Mesothelial cell of epicardium (in vitro differentiated cells): ENCODE measurements at regions not wholly inside any gene's neighbourhood (a gene's known extent, or its start where the extent isn't known, plus 50 kb on each side); places are given as distances from the start of the nearest gene placed in this dataset.

Source experiments
- DNase-seq, 2 experiments: peaks; one replicate each; pipeline ENCODE4 v3.0.0; 2021; ENCODE audit warnings: low spot score in 2 of 2; ENCODE audit not compliant: unreplicated experiment in 2 of 2
- H3K27ac Mint-ChIP-seq: 2 replicates; pipeline ENCODE4 v1.8.0; 2021; ENCODE audit warnings: mixed read lengths
- H3K27me3 Mint-ChIP-seq: 2 replicates; pipeline ENCODE4 v1.8.0; 2021; ENCODE audit warnings: low read depth, mixed read lengths
- H3K36me3 Mint-ChIP-seq: 2 replicates; pipeline ENCODE4 v1.8.0; 2021; ENCODE audit warnings: mixed read lengths
- H3K4me1 Mint-ChIP-seq: 2 replicates; pipeline ENCODE4 v1.8.0; 2021; ENCODE audit warnings: mixed read lengths
- H3K4me3 Mint-ChIP-seq: 2 replicates; pipeline ENCODE4 v1.8.0; 2021; ENCODE audit warnings: mild to moderate bottlenecking, moderate library complexity, mixed read lengths
- H3K9me3 Mint-ChIP-seq: 2 replicates; pipeline ENCODE4 v1.8.0; 2021; ENCODE audit warnings: mixed read lengths
- TF ChIP-seq, protein P1 (sequence below): fragments of 200-600 bp; sonication (generic); IDR thresholded peaks from one replicate; pipeline ENCODE4 v1.5.0; 2021; ENCODE audit warnings: antibody characterized with exemption; ENCODE audit not compliant: unreplicated experiment

- no peak overlapping the region for H3K4me3 Mint-ChIP-seq
Measured at GRCh38 chr15:55110446-55110845, 86.3 kb downstream of the RSL24D1 start.

DNA sequence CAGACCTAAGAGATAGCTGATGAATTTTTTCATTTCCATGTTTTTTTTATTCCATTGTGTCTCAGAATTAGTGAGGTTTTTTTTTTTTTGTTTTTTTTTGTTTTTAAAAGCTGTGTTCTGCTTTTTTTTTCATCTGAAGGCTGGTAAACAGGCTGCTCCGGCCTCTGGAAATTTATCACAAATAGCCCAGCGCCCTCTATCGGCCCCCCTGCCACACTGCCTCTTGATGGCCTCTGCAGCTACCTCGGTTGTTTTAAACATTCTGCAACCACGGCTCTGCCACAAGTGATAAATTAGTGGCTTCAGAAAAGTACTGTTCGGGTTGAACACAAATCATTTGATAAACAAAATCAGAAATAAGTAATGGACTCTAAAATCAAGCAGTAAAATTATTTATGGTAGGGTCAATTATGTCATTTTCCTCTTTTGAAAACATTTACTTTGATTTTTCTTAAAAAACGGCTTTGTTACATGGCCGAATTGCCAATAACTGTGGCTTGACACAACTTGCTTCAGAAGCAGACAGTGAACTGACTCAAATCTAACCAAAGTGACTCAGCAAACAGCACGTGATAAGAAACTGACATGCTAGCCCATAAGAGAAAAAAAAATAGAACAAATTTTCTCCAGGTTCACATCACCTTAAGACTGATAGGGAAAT, 87.8 kb downstream of the RSL24D1 start:
- TF ChIP-seq, protein P1, sequence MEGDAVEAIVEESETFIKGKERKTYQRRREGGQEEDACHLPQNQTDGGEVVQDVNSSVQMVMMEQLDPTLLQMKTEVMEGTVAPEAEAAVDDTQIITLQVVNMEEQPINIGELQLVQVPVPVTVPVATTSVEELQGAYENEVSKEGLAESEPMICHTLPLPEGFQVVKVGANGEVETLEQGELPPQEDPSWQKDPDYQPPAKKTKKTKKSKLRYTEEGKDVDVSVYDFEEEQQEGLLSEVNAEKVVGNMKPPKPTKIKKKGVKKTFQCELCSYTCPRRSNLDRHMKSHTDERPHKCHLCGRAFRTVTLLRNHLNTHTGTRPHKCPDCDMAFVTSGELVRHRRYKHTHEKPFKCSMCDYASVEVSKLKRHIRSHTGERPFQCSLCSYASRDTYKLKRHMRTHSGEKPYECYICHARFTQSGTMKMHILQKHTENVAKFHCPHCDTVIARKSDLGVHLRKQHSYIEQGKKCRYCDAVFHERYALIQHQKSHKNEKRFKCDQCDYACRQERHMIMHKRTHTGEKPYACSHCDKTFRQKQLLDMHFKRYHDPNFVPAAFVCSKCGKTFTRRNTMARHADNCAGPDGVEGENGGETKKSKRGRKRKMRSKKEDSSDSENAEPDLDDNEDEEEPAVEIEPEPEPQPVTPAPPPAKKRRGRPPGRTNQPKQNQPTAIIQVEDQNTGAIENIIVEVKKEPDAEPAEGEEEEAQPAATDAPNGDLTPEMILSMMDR = peak; percentile 77
- H3K4me1 Mint-ChIP-seq = peaks cover 12% of the 10 kb centered on the region
- peak; percentile 41 to 81 for DNase-seq
- no peak overlapping the region for H3K27ac Mint-ChIP-seq
- H3K27me3 Mint-ChIP-seq = no peaks in the 10 kb centered on the region
- H3K9me3 Mint-ChIP-seq = peaks cover 7% of the 10 kb centered on the region
- H3K36me3 Mint-ChIP-seq = no peaks in the 10 kb centered on the region
- no peak overlapping the region for H3K4me3 Mint-ChIP-seq

More at GRCh38 chr15:55110446-55110845, 86.3 kb downstream of the RSL24D1 start:
- Mint-ChIP-seq H3K9me3 (peaks cover 7% of the 10 kb centered on the region), H3K36me3 (no peaks in the 10 kb centered on the region), H3K27ac (no peak overlapping the region), H3K27me3 (no peaks in the 10 kb centered on the region), H3K4me1 (peaks cover 12% of the 10 kb centered on the region)
- no peak for DNase-seq
- TF ChIP-seq, protein P1 = no peak

DNA sequence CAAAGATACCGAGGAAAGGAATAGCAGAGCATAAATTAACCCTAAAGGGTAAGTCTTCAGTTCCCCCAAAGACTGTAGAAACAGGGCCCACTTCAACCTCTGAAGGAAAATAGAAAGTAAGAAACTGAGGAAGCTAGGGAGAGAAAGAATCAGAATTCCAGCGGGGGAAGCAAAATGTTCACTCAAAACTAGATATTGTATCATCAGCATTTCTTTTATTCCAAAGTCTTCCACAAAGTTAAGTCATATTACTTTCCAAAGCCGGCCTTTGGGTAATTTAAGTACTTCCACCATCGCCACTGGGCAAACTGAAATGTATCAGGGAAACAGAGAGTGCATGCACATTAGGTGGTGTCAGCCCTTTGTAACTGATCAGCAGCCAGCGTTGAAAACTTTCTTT, 88.3 kb downstream of the RSL24D1 start:
- H3K27me3 Mint-ChIP-seq = peaks cover 3% of the 10 kb centered on the region
- H3K27ac Mint-ChIP-seq = no peak overlapping the region
- no peaks in the 10 kb centered on the region for H3K36me3 Mint-ChIP-seq
- peaks cover 12% of the 10 kb centered on the region for H3K4me1 Mint-ChIP-seq
- DNase-seq = no peak
- TF ChIP-seq, protein P1 = no peak
- no peak overlapping the region for H3K4me3 Mint-ChIP-seq
- H3K9me3 Mint-ChIP-seq = peaks cover 7% of the 10 kb centered on the region

DNA sequence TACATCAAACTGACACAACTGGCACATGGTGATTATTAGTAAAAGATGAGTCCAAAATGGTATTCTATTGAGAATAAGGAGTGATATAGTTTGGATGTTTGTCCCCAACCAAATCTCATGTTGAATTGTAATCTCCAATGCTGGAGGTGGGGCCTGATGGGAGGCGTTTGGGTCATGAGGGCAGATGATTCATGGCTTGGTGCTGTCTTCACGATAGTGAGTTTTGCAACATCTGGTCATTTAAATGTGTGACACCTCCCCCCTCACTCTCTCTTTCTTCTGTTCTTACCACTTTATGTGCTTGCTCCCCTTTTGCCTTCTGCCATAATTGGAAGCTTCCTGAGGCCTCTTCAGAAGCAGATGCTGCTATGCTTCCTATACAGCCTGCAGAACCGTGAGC, 90.6 kb downstream of the RSL24D1 start:
- peaks cover 13% of the 10 kb centered on the region for H3K9me3 Mint-ChIP-seq
- no peak for DNase-seq
- TF ChIP-seq, protein P1 = no peak
- no peak overlapping the region for H3K27ac Mint-ChIP-seq
- no peak overlapping the region for H3K4me3 Mint-ChIP-seq
- H3K36me3 Mint-ChIP-seq = no peaks in the 10 kb centered on the region
- H3K4me1 Mint-ChIP-seq = peaks cover 12% of the 10 kb centered on the region
- peaks cover 3% of the 10 kb centered on the region for H3K27me3 Mint-ChIP-seq

GRCh38 chr15:55094136-55094535, 102.6 kb downstream of the RSL24D1 start:
- no peak for DNase-seq
- Mint-ChIP-seq H3K27ac (no peak overlapping the region), H3K9me3 (peaks cover 13% of the 10 kb centered on the region), H3K27me3 (no peaks in the 10 kb centered on the region), H3K4me1 (no peaks in the 10 kb centered on the region), H3K4me3 (no peak overlapping the region), H3K36me3 (no peaks in the 10 kb centered on the region)
- TF ChIP-seq, protein P1 = no peak
